ENCODE measurements at regions not wholly inside any gene's neighbourhood (a gene's known extent, or its start where the extent isn't known, plus 50 kb on each side); places are given as distances from the start of the nearest gene placed in this dataset.

DNA sequence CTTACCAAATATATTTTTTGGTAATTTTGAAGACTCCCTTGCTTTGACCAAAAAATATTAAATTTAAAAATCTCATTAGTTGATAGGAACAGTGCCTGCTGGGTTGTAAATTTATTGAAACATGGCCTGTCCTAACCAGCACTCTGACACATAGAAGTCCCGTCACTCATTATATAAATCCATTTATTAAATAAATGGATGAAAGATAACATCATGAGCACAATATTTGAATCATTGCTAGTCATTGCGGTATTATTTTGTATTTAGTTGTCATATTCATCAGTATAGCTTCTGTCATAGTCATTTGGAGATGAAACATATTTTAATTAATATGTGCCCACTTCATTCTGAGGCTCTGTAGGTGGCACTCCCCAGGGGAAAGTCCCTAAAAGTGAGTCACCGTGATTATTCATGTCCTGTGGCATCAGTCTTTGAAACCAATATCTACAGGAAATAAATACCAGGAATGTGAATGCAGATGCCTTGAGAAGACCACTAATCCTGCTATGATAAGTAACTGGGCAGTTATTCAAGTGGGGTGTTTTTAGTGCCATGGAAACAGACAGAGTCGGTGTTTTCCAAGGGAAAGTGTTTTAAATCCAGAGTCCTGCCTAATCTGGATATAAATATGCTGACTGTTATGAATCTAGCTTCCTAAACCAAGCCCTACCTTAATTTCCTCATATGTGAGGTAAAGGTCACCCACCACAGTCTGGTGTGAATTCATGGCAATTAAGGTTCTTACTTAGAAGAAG lies 302.0 kb downstream of the DUSP10 start:
- peaks cover 2% of the 10 kb centered on the region for H3K27me3 Mint-ChIP-seq (ENCODE audit: low read depth)
- H3K4me3 Mint-ChIP-seq: no peak overlapping the region
- H3K27ac Mint-ChIP-seq: no peak overlapping the region
- peaks cover 16% of the 10 kb centered on the region for H3K4me1 Mint-ChIP-seq (ENCODE audit: low read depth)
- H3K36me3 Mint-ChIP-seq (ENCODE audit: low read depth): no peaks in the 10 kb centered on the region
- H3K9me3 Mint-ChIP-seq: no peaks in the 10 kb centered on the region
- DNase-seq (ENCODE audit: low spot score): peak; percentile 67

DNA sequence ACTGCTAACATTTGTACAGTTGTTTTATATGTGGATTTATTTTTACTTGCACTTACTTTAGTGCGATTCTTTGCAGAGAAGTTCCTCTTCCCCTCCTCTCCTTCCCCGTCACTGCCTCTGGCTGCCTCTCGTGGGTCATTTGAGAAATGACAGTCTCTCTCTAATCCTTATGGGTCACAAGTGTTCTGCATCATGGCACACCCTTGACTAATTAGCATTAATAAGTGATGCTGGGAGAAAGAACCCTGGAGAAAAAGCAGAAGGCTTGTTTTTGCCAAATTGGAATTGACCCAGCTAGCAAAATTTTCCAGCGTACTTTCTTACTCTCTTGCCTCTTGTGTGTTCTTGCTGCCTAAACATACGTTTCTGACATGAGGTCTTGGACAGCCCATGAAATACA lies 301.2 kb downstream of the DUSP10 start:
- Mint-ChIP-seq H3K4me3 (no peak overlapping the region), H3K27ac (no peak overlapping the region), H3K27me3 (ENCODE audit: low read depth) (peaks cover 2% of the 10 kb centered on the region), H3K4me1 (ENCODE audit: low read depth) (peaks cover 11% of the 10 kb centered on the region), H3K36me3 (ENCODE audit: low read depth) (no peaks in the 10 kb centered on the region), H3K9me3 (no peaks in the 10 kb centered on the region)
- DNase-seq (ENCODE audit: low spot score): no peak

DNA sequence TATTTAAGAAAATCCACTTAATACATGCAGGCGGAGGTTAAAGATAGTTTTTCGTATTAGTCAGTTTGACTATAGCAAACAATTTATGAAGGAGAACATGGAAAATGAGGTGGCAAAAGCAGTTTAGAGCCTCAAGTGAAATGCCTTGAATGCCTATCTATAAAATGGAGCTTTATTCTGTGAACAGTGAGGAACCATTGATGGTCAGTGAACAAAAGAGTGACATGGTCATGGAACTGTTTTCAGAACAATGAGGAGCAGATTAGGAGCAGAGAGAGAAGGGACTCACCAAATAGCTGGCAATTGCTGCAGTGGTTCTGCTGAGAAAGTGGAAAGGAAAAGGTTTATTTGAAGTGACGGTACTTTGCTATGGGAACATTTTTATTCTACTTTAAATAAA lies 299.8 kb downstream of the DUSP10 start:
- Mint-ChIP-seq H3K4me3 (no peak overlapping the region), H3K4me1 (ENCODE audit: low read depth) (peaks cover 11% of the 10 kb centered on the region), H3K27ac (no peak overlapping the region), H3K27me3 (ENCODE audit: low read depth) (peaks cover 4% of the 10 kb centered on the region), H3K9me3 (no peaks in the 10 kb centered on the region), H3K36me3 (ENCODE audit: low read depth) (no peaks in the 10 kb centered on the region)
- no peak for DNase-seq (ENCODE audit: low spot score)

DNA sequence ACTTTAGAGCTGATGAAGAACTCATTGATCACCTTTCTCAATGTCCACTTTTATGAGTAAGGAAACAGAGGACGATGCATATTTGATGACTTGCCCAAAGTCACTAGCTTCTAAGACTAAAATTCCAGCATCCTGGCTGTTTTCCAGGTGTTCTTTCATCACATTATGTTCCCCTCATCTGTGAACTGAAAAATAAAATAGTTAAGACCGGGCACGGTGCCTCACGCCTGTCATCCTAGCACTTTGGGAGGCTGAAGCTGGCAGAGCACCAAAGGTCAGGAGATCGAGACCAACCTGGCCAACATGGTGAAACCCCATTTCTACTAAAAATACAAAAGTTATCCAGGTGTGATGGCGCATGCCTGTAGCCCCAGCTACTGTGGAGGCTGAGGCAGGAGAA lies 297.5 kb downstream of the DUSP10 start:
- DNase-seq (ENCODE audit: low spot score): no peak
- H3K4me1 Mint-ChIP-seq (ENCODE audit: low read depth): peaks cover 7% of the 10 kb centered on the region
- H3K9me3 Mint-ChIP-seq: no peaks in the 10 kb centered on the region
- H3K27me3 Mint-ChIP-seq (ENCODE audit: low read depth): peaks cover 4% of the 10 kb centered on the region
- no peak overlapping the region for H3K4me3 Mint-ChIP-seq
- H3K36me3 Mint-ChIP-seq (ENCODE audit: low read depth): no peaks in the 10 kb centered on the region
- H3K27ac Mint-ChIP-seq: no peak overlapping the region

DNA sequence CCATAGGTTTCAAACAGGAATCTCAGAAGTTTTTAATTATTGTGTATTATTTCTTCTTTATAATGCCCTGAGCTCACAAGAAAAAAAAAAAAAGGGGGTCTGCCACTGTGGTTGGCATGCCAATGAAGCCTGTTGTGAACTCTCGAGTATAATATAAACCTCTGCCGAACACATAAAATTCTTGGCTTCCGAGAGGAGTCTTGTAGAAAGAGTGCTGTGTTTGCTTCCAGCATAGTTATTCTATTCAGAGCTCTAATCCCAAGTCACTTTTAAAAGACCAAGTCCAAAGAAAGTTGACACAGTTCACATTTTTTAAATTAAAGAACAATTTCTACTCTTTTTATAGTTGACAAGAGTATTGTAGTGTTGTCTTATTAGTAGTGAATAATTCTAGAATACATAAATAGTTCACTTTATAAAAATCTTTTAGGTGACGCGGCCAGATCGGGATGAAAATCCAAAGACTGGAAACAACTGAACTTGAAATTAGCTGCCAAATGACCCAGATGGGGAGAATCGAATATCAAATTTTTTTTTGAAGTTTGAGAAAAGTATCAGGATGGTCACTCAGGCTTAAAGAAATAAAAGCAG lies 293.2 kb downstream of the DUSP10 start:
- Mint-ChIP-seq H3K9me3 (no peaks in the 10 kb centered on the region), H3K36me3 (ENCODE audit: low read depth) (no peaks in the 10 kb centered on the region), H3K4me1 (ENCODE audit: low read depth) (peaks cover 5% of the 10 kb centered on the region), H3K4me3 (no peak overlapping the region), H3K27ac (no peak overlapping the region), H3K27me3 (ENCODE audit: low read depth) (peaks cover 2% of the 10 kb centered on the region)
- DNase-seq (ENCODE audit: low spot score): no peak

DNA sequence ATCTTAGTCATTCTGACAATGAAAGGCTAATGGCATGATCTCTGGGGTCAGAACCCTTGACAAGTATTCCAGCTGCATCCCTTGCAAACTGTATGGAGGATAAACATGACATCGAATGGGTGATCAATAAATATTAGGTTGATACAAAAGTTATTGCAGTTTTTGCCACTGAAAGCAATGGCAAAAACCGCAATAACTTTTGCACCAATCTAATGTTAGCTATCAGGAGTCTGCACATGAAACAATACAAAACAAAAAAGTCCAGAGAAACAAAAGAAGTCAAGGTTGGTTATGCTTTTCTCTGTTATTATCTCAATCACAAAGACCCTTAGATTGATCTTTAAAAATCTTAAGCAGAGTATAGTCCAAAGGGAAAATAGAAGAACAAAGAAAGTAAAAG lies 292.7 kb downstream of the DUSP10 start:
- no peak for DNase-seq (ENCODE audit: low spot score)
- no peak overlapping the region for H3K4me3 Mint-ChIP-seq
- peaks cover 5% of the 10 kb centered on the region for H3K4me1 Mint-ChIP-seq (ENCODE audit: low read depth)
- no peaks in the 10 kb centered on the region for H3K9me3 Mint-ChIP-seq
- H3K36me3 Mint-ChIP-seq (ENCODE audit: low read depth): no peaks in the 10 kb centered on the region
- no peak overlapping the region for H3K27ac Mint-ChIP-seq
- H3K27me3 Mint-ChIP-seq (ENCODE audit: low read depth): peaks cover 2% of the 10 kb centered on the region

DNA sequence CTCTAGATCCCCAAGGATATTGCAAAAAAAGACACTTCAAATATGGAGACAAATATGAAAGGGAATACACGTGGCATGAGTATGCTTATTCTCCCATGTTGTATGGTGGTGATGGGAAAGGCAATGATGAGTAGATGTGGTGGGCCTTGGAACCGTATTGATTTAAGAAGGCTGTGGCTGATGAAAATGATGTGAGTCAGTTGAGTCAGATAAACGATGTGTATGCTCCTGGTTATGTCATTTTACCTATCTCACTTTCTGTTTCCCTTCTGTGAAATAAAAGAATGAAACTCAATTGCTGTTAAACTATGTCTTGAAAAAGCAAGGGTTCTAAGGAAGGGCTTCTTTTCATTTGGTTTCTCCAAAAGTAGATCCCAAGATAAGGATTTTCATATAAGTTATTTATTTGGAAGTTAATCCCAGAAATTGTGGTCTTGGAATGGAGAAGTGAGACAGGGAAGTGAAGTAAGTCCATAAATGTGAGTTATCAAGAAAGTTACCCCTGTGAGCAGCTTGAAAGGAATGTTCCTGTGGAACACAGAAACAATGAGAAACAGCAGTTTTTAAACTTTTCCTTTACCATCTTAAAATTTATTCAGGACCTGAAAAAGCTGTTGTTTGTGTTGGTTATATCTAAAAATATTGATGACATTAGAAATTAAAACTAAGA lies 292.0 kb downstream of the DUSP10 start:
- no peak overlapping the region for H3K27ac Mint-ChIP-seq
- H3K27me3 Mint-ChIP-seq (ENCODE audit: low read depth): peaks cover 2% of the 10 kb centered on the region
- no peaks in the 10 kb centered on the region for H3K9me3 Mint-ChIP-seq
- H3K36me3 Mint-ChIP-seq (ENCODE audit: low read depth): no peaks in the 10 kb centered on the region
- H3K4me3 Mint-ChIP-seq: no peak overlapping the region
- DNase-seq (ENCODE audit: low spot score): peak; percentile 17
- peaks cover 5% of the 10 kb centered on the region for H3K4me1 Mint-ChIP-seq (ENCODE audit: low read depth)

DNA sequence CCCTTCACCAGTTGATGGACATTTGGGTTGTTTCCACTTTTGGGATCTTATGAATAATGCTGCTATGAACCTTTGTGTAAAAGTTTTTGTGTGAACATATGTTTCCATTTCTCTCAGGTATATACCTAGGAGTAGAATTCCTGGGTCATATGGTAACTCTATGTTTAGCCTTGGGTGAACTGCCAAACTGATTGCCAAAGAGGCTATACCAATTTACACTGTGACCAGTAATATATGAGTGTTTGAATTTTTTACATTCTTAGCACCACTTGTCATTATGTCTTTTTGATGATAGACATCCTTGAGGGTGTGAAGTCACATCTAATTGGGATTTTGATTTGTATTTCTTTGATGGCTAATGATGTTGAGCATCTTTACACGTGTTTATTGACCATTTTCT lies 290.1 kb downstream of the DUSP10 start:
- H3K9me3 Mint-ChIP-seq: no peaks in the 10 kb centered on the region
- H3K4me1 Mint-ChIP-seq (ENCODE audit: low read depth): peaks cover 5% of the 10 kb centered on the region
- no peak for DNase-seq (ENCODE audit: low spot score)
- no peaks in the 10 kb centered on the region for H3K27me3 Mint-ChIP-seq (ENCODE audit: low read depth)
- no peak overlapping the region for H3K4me3 Mint-ChIP-seq
- H3K27ac Mint-ChIP-seq: no peak overlapping the region
- H3K36me3 Mint-ChIP-seq (ENCODE audit: low read depth): no peaks in the 10 kb centered on the region

DNA sequence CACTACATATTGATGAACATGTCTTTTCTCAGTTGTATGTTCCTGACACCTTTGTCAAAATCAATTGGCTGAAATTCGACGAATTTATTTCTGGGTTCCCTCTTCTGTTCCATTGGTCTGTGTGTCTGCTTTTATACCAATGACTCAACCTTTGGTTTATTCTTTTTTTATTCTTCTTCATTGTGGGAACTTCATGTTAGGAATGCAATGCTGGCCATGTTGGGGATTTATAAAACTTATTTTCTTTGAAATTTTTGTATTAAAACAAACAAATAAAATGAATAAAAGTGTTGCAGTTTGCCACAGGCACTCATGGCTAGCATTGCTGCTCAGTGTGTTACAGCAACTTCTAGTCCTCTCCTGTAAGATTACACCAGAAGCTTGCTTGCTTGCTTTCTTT lies 287.8 kb downstream of the DUSP10 start:
- Mint-ChIP-seq H3K36me3 (ENCODE audit: low read depth) (no peaks in the 10 kb centered on the region), H3K27ac (no peak overlapping the region), H3K4me3 (no peak overlapping the region), H3K9me3 (no peaks in the 10 kb centered on the region), H3K4me1 (ENCODE audit: low read depth) (peaks cover 5% of the 10 kb centered on the region), H3K27me3 (ENCODE audit: low read depth) (peaks cover 9% of the 10 kb centered on the region)
- DNase-seq (ENCODE audit: low spot score): no peak

DNA sequence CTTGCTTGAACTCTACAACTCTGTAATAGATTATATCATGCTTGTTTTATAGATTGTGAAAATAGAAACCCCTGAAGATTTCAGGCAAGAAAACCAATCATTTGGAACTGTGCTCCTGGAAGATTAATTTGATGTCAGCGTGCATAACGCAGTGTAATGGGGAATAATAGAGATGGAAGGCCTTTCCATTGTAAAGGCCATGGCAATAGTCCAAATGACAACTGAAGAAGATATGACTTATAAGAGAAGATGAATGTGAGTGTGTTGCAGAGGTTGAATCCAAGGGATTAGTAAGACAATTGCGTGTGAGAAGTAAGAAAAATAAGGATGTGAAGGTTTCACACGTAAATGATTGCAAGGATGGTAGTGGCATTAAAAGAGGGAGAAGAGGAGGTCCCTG lies 285.0 kb downstream of the DUSP10 start:
- Mint-ChIP-seq H3K9me3 (no peaks in the 10 kb centered on the region), H3K4me3 (no peak overlapping the region), H3K27ac (no peak overlapping the region), H3K36me3 (ENCODE audit: low read depth) (no peaks in the 10 kb centered on the region), H3K4me1 (ENCODE audit: low read depth) (no peaks in the 10 kb centered on the region), H3K27me3 (ENCODE audit: low read depth) (peaks cover 13% of the 10 kb centered on the region)
- DNase-seq (ENCODE audit: low spot score): no peak

DNA sequence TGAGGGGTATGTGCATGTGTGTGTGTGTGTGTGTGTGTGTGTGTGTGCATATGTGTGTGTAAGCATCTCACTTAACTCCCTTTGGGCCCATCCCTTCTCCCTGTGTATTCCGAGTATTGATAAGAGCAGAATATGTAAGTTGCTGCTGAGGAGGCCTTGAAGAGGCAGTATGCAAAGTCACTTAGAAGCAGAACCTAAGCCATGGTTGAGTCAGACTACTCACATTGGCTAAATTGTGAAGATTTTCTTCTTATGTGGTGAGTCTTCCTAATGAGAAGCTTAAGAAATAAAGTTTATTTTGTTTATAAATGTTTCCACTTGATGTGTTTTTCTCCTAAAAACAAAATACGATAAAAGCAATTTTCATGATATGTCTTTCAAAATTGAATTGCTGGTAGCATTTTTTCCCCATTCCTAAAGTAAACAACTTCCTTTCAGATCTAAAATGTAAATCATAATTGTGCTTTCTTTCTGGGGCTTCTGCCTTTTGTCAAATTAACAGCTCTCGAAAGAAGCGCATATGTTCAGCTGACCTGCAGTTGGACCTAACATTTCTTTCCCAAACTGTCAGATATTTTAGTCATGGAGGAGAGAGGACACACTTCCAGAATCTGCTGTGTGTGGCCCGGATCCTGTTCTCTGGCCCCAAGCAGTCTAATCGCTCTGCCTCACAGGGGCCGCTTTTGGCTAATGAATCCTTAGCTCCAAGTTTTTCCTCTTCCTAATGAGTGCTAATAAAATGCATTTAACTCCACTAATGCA lies 284.0 kb downstream of the DUSP10 start:
- no peaks in the 10 kb centered on the region for H3K4me1 Mint-ChIP-seq (ENCODE audit: low read depth)
- H3K9me3 Mint-ChIP-seq: no peaks in the 10 kb centered on the region
- peaks cover 13% of the 10 kb centered on the region for H3K27me3 Mint-ChIP-seq (ENCODE audit: low read depth)
- H3K4me3 Mint-ChIP-seq: no peak overlapping the region
- no peak overlapping the region for H3K27ac Mint-ChIP-seq
- H3K36me3 Mint-ChIP-seq (ENCODE audit: low read depth): no peaks in the 10 kb centered on the region
- no peak for DNase-seq (ENCODE audit: low spot score)

DNA sequence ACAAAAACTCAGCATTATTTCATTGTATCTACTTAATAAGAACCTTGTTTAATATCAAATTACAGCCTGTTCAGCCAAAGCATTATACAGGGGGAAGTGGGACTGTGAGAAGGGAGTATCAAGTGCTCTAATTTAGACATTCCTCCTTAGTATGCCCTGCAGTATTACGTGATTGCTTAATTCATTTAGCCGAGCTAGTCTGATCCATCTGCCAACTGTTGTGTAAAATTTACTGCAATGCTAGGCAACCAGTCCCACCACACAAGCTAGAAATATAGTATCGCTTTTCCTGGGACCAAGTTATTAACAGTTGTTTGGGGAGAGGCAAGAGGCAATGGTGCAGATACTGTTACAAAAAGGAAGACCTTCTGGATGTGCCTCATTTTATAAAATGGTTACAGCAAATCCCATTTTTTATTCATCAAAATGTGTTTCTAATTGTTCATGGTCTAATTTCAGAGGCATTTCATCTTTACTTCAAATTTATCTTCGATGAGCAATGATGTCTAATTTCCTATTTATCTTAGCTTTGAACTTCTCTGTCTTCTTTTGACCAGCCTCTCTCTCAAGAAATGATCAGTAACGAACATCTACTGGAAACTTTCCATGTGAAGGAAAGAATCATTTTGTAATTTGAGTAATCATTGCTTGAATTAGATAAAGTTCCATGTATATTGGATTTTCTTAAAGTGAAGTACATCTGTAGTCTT lies 283.3 kb downstream of the DUSP10 start:
- Mint-ChIP-seq H3K36me3 (ENCODE audit: low read depth) (no peaks in the 10 kb centered on the region), H3K9me3 (no peaks in the 10 kb centered on the region)

DNA sequence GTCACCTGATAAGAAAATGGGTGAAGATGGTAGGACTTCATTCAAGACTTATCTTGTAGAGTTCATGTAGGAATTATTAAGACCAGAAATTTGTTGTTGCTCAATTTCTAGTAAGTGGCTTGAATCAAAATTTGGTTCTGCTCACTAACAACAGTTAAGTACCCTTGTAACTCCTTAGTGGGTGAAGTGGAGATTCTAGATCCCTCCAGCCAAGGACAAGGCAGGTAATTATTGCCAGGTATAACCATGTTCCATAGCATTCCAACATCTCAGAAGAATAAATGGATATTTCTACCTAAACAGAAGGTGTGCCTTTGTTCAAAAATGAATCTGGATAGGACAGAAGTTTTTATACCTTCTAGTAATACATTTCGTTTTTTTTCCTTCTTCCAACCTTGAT lies 282.3 kb downstream of the DUSP10 start:
- no peaks in the 10 kb centered on the region for H3K4me1 Mint-ChIP-seq (ENCODE audit: low read depth)
- H3K27ac Mint-ChIP-seq: no peak overlapping the region
- peaks cover 13% of the 10 kb centered on the region for H3K27me3 Mint-ChIP-seq (ENCODE audit: low read depth)
- no peaks in the 10 kb centered on the region for H3K9me3 Mint-ChIP-seq
- H3K4me3 Mint-ChIP-seq: no peak overlapping the region
- DNase-seq (ENCODE audit: low spot score): no peak
- no peaks in the 10 kb centered on the region for H3K36me3 Mint-ChIP-seq (ENCODE audit: low read depth)

More for the DNA sequence above, 283.3 kb downstream of the DUSP10 start:
- H3K27ac Mint-ChIP-seq: no peak overlapping the region
- H3K27me3 Mint-ChIP-seq (ENCODE audit: low read depth): peaks cover 13% of the 10 kb centered on the region
- DNase-seq (ENCODE audit: low spot score): no peak
- no peak overlapping the region for H3K4me3 Mint-ChIP-seq
- no peaks in the 10 kb centered on the region for H3K4me1 Mint-ChIP-seq (ENCODE audit: low read depth)
